Cardiac muscle cell (in vitro differentiated cells and primary cell): ENCODE measurements at regions not wholly inside any gene's neighbourhood (a gene's known extent, or its start where the extent isn't known, plus 50 kb on each side); places are given as distances from the start of the nearest gene placed in this dataset.

ENCODE experiments used
- DNase-seq, 2 donors: peaks; one replicate each; pipeline versions ENCODE4 v3.0.0 to v3.0.0-alpha.2; 2010 to 2017; ENCODE audit warnings: low read depth in 1 of 2, low spot score in 1 of 2
- H3K27ac ChIP-seq: fragments of 200-600 bp; sonication (generic); 2 replicates; pipeline ENCODE4 v1.5.1; 2016
- H3K27me3 ChIP-seq: fragments of 200-600 bp; sonication (generic); 2 replicates; pipeline ENCODE4 v1.6.0; 2016; ENCODE audit warnings: control low read depth
- H3K36me3 ChIP-seq: fragments of 200-600 bp; sonication (generic); 2 replicates; pipeline ENCODE4 v1.5.1; 2016; ENCODE audit warnings: control low read depth
- H3K4me1 ChIP-seq: fragments of 200-600 bp; sonication (generic); 2 replicates; pipeline ENCODE4 v1.8.1; 2017; ENCODE audit warnings: low read depth, mild to moderate bottlenecking, mixed run types
- H3K4me3 ChIP-seq: fragments of 200-600 bp; sonication (generic); 2 replicates; pipeline ENCODE4 v1.5.1; 2016; ENCODE audit warnings: mild to moderate bottlenecking
- H3K9me3 ChIP-seq: fragments of 200-600 bp; sonication (generic); 2 replicates; pipeline ENCODE4 v1.5.1; 2017; ENCODE audit warnings: low read depth, mild to moderate bottlenecking, control low read depth
- TF ChIP-seq, protein P1 (sequence below): IDR thresholded peaks from 2 replicates; pipeline ENCODE4 v1.5.1; 2012; ENCODE audit warnings: low read depth, mild to moderate bottlenecking, low read length

DNA sequence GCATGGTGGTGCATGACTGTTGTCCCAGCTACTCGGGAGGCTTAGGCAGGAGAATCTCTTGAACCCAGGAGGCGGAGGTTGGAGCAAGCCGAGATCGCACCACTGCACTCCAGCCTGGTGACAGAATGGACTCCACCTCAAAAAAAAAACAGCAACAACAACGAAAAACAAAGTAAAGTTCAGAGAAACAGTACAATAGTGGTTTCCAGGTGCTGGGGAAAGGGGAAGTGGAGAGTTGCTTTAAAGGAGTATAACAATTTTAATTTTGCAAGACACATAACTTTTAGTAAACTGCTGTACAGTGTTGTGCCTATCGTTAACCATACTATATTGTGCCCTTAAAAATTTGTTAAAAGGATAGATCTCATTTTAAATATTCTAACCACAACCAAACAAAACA lies 662.7 kb upstream of the POT1 start:
- Histone ChIP-seq H3K36me3 (no peaks in the 10 kb centered on the region), H3K27ac (no peak overlapping the region), H3K4me3 (no peak overlapping the region), H3K27me3 (no peaks in the 10 kb centered on the region), H3K4me1 (no peaks in the 10 kb centered on the region), H3K9me3 (no peaks in the 10 kb centered on the region)
- TF ChIP-seq, protein P1, sequence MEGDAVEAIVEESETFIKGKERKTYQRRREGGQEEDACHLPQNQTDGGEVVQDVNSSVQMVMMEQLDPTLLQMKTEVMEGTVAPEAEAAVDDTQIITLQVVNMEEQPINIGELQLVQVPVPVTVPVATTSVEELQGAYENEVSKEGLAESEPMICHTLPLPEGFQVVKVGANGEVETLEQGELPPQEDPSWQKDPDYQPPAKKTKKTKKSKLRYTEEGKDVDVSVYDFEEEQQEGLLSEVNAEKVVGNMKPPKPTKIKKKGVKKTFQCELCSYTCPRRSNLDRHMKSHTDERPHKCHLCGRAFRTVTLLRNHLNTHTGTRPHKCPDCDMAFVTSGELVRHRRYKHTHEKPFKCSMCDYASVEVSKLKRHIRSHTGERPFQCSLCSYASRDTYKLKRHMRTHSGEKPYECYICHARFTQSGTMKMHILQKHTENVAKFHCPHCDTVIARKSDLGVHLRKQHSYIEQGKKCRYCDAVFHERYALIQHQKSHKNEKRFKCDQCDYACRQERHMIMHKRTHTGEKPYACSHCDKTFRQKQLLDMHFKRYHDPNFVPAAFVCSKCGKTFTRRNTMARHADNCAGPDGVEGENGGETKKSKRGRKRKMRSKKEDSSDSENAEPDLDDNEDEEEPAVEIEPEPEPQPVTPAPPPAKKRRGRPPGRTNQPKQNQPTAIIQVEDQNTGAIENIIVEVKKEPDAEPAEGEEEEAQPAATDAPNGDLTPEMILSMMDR, result no peak
- no peak for DNase-seq

DNA sequence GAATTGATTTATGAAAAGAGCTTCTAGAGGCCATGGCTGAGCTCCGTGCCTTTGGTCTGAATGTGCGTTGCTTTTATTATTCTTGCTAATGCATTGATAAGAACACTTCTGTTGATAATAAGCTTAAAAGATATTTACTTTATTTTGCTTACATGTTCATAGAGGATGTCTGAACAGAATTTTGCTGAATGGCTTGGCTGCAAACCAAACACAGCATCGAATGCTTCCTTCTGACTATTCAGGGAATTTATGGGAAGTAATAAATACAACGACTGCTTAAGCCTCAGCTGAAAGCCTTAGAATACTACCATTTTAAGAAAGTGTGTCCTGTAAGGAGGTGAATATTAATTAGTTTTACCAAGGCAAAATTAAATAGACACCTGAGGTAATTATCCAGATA lies 643.5 kb upstream of the POT1 start:
- TF ChIP-seq, protein P1, result no peak
- H3K9me3 ChIP-seq, result no peaks in the 10 kb centered on the region
- no peaks in the 10 kb centered on the region for H3K36me3 ChIP-seq
- H3K4me1 ChIP-seq, result no peaks in the 10 kb centered on the region
- no peak for DNase-seq
- no peaks in the 10 kb centered on the region for H3K27me3 ChIP-seq
- H3K4me3 ChIP-seq, result no peak overlapping the region
- H3K27ac ChIP-seq, result no peak overlapping the region

DNA sequence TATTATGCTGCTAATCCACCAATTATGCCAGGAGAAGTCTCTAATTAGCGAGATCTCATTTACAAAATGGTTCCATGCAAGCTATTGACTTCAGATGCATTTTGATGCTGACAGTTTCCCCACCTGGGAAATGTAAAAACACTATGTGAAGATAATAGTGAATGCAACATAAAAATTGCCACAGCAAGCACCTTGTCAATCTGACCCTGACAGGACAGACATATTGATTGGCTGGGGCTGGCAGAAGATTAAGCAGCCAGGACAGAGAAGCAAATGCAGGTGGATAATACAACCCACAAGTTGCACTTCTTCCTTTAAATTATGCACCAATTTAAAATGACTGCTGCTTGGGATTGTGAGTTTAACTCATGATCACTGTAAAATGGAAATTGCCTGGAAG lies 642.8 kb upstream of the POT1 start:
- Histone ChIP-seq H3K9me3 (no peaks in the 10 kb centered on the region), H3K4me1 (no peaks in the 10 kb centered on the region), H3K4me3 (no peak overlapping the region), H3K27ac (no peak overlapping the region), H3K36me3 (no peaks in the 10 kb centered on the region), H3K27me3 (no peaks in the 10 kb centered on the region)
- no peak for DNase-seq
- TF ChIP-seq, protein P1, result no peak

DNA sequence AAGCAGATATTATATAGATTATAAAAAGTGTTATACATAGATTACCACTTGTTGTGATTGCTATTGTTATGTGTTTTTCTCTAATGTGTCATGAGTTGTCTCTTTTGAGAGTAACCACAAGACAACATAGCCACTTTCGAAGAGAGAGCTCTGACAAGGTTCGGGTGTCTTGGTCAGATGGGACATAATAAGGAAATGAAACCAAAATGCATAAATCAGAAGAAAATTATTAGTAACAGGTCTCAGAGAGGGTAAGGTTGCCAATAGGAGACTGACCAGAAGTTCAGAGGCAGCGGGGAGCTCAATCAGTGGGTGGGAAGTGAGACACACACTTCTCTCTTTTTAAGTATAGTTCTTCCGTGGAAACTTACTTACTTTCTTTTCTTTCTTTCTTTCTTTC lies 639.2 kb upstream of the POT1 start:
- Histone ChIP-seq H3K4me3 (no peak overlapping the region), H3K4me1 (no peaks in the 10 kb centered on the region), H3K36me3 (no peaks in the 10 kb centered on the region), H3K27ac (no peak overlapping the region), H3K9me3 (no peaks in the 10 kb centered on the region), H3K27me3 (no peaks in the 10 kb centered on the region)
- DNase-seq, result no peak
- TF ChIP-seq, protein P1, result no peak

DNA sequence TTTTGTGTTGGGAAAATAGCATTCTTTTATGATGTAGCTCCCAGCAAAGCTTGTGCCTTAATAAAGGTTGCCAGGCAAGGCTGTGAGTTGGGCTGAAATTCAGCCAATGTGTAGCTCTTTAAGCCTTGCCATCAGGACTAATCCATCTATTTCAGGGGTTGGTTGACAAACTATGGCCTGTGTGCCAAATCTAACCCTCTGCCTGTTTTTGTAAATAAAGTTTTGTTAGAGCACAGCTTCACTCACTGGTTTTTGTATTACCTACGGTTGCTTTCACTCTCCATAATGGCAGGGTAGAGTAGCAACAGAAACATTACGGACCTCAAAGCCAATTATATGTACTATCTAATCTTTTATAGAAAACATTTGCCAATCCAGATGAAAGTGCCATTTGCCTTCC lies 638.1 kb upstream of the POT1 start:
- H3K4me1 ChIP-seq, result no peaks in the 10 kb centered on the region
- H3K4me3 ChIP-seq, result no peak overlapping the region
- H3K27ac ChIP-seq, result no peak overlapping the region
- no peaks in the 10 kb centered on the region for H3K36me3 ChIP-seq
- H3K9me3 ChIP-seq, result no peaks in the 10 kb centered on the region
- TF ChIP-seq, protein P1, result no peak
- DNase-seq, result no peak
- H3K27me3 ChIP-seq, result no peaks in the 10 kb centered on the region

DNA sequence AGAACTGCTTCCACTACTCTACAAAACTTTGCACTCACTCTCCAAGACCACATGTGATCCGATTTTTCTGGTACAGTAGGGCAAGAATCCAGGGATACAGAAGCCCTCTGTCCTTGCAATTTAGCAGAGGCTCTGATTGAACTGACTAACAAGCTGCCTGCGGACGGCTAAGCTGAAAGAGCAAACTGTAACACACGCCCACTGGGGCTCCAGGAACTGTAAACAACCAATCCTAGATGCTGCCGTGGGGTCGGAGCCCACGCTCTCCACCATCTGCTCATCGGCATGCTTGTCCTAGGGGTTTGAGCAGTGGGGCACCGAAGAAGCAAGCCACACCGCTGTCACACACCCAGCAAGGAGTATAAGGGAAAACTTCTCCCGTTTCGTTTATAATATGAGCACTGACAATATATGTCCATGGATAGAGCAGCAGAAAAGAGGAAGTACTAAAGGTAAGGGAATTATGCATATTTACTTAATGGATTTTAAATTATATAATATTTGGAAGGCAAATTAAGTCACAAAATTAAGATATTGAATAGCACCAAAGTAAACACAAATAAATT lies 634.4 kb upstream of the POT1 start:
- Histone ChIP-seq H3K9me3 (no peaks in the 10 kb centered on the region), H3K4me1 (no peaks in the 10 kb centered on the region), H3K27ac (no peak overlapping the region), H3K27me3 (no peaks in the 10 kb centered on the region), H3K36me3 (no peaks in the 10 kb centered on the region), H3K4me3 (no peak overlapping the region)
- DNase-seq, result no peak
- TF ChIP-seq, protein P1, result no peak
